Neural cell (in vitro differentiated cells): ENCODE measurements at regions not wholly inside any gene's neighbourhood (a gene's known extent, or its start where the extent isn't known, plus 50 kb on each side); places are given as distances from the start of the nearest gene placed in this dataset.

Experiments used
- CTCF ChIP-seq: fragments of 450-650 bp; IDR thresholded peaks from 2 replicates; pipeline ENCODE4 v1.5.1; 2014; ENCODE audit warnings: antibody characterized with exemption, mild to moderate bottlenecking, moderate library complexity; ENCODE audit not compliant: poor library complexity, severe bottlenecking
- EP300 ChIP-seq: fragments of 450-650 bp; conservative IDR thresholded peaks from 2 replicates; pipeline ENCODE4 v1.6.1; 2014; ENCODE audit warnings: antibody characterized with exemption, mild to moderate bottlenecking, moderate library complexity; ENCODE audit not compliant: poor library complexity, severe bottlenecking
- EZH2 ChIP-seq: fragments of 200-600, 300-800 bp; shearing (Covaris generic), sonication (generic); IDR thresholded peaks from 2 replicates; pipeline ENCODE4 v1.6.1; 2014; ENCODE audit warnings: antibody characterized with exemption, low read length, borderline replicate concordance, mild to moderate bottlenecking; ENCODE audit not compliant: insufficient read depth, poor library complexity, severe bottlenecking
- MXI1 ChIP-seq: fragments of 450-650 bp; conservative IDR thresholded peaks from 2 replicates; pipeline ENCODE4 v1.6.1; 2014; ENCODE audit warnings: antibody characterized with exemption, mild to moderate bottlenecking; ENCODE audit not compliant: poor library complexity, severe bottlenecking
- POLR2AphosphoS5 ChIP-seq: IDR thresholded peaks from 2 replicates; pipeline ENCODE4 v1.6.1; 2012
- RAD21 ChIP-seq: fragments of 450-650 bp; conservative IDR thresholded peaks from 2 replicates; pipeline ENCODE4 v1.6.1; 2014; ENCODE audit warnings: antibody characterized with exemption, mild to moderate bottlenecking, moderate library complexity
- TF ChIP-seq, protein P1 (sequence below): IDR thresholded peaks from 2 replicates; pipeline ENCODE4 v1.6.1; 2012; ENCODE audit warnings: borderline replicate concordance

- no peak for TF ChIP-seq POLR2AphosphoS5
- no peak for TF ChIP-seq EZH2
- TF ChIP-seq CTCF, result no peak
- no peak for TF ChIP-seq EP300
- TF ChIP-seq, protein P1, sequence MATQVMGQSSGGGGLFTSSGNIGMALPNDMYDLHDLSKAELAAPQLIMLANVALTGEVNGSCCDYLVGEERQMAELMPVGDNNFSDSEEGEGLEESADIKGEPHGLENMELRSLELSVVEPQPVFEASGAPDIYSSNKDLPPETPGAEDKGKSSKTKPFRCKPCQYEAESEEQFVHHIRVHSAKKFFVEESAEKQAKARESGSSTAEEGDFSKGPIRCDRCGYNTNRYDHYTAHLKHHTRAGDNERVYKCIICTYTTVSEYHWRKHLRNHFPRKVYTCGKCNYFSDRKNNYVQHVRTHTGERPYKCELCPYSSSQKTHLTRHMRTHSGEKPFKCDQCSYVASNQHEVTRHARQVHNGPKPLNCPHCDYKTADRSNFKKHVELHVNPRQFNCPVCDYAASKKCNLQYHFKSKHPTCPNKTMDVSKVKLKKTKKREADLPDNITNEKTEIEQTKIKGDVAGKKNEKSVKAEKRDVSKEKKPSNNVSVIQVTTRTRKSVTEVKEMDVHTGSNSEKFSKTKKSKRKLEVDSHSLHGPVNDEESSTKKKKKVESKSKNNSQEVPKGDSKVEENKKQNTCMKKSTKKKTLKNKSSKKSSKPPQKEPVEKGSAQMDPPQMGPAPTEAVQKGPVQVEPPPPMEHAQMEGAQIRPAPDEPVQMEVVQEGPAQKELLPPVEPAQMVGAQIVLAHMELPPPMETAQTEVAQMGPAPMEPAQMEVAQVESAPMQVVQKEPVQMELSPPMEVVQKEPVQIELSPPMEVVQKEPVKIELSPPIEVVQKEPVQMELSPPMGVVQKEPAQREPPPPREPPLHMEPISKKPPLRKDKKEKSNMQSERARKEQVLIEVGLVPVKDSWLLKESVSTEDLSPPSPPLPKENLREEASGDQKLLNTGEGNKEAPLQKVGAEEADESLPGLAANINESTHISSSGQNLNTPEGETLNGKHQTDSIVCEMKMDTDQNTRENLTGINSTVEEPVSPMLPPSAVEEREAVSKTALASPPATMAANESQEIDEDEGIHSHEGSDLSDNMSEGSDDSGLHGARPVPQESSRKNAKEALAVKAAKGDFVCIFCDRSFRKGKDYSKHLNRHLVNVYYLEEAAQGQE, result no peak
- no peak for TF ChIP-seq RAD21
- no peak for TF ChIP-seq MXI1
Measured at GRCh38 chr17:27379888-27380533, 76.2 kb upstream of the KSR1 start.
